PFSK-1 (cell line): ENCODE measurements at regions not wholly inside any gene's neighbourhood (a gene's known extent, or its start where the extent isn't known, plus 50 kb on each side); places are given as distances from the start of the nearest gene placed in this dataset.

Experiments
- FOXP2 ChIP-seq: optimal IDR thresholded peaks from 2 replicates; pipeline ENCODE3; 2011; ENCODE audit warnings: borderline replicate concordance, control low read depth, inconsistent platforms; ENCODE audit not compliant: insufficient read depth; ENCODE audit errors: extremely low read length, extremely low read depth
- POLR2AphosphoS5 ChIP-seq: IDR thresholded peaks from 2 replicates; pipeline ENCODE4 v1.6.1; 2012; ENCODE audit warnings: low read depth, mild to moderate bottlenecking, control low read depth, low read length, moderate library complexity
- REST ChIP-seq, 2 experiments: IDR thresholded peaks; 2 replicates each; pipeline versions ENCODE4 v1.6.1 to v1.8.0; 2011 to 2012; ENCODE audit warnings: low read depth in 2 of 2, low read length in 2 of 2, control low read depth in 1 of 2, inconsistent platforms in 1 of 2, mild to moderate bottlenecking in 1 of 2, moderate library complexity in 1 of 2; ENCODE audit not compliant: insufficient read depth in 1 of 2
- SIN3A ChIP-seq: IDR thresholded peaks from 2 replicates; pipeline ENCODE4 v1.6.1; 2012; ENCODE audit warnings: mild to moderate bottlenecking, low read length, moderate library complexity, borderline replicate concordance; ENCODE audit not compliant: insufficient read depth
- TAF1 ChIP-seq: IDR thresholded peaks from 2 replicates; pipeline ENCODE4 v1.6.1; 2012; ENCODE audit warnings: low read length, control low read depth, borderline replicate concordance; ENCODE audit not compliant: insufficient read depth

- TF ChIP-seq POLR2AphosphoS5 (no peak), SIN3A (no peak), FOXP2 (no peak), TAF1 (no peak), REST (IDR thresholded peaks at IDR 0.05; ENCODE audit: insufficient read depth in 1 of 2, low read depth in 2 of 2, low read length in 2 of 2) (no peak)
These were observed 1317.4 kb upstream of the CDH2 start for GRCh38 chr18:29494371-29494770.

GRCh38 chr18:29491907-29492306 is 1315.0 kb upstream of the CDH2 start:
- TF ChIP-seq REST (IDR thresholded peaks at IDR 0.05; ENCODE audit: insufficient read depth in 1 of 2, low read depth in 2 of 2, low read length in 2 of 2) (no peak), POLR2AphosphoS5 (no peak)

- TF ChIP-seq POLR2AphosphoS5 (no peak), SIN3A (no peak), FOXP2 (no peak), TAF1 (no peak), REST (IDR thresholded peaks at IDR 0.05; ENCODE audit: insufficient read depth in 1 of 2, low read depth in 2 of 2, low read length in 2 of 2) (no peak)
These were observed 1311.7 kb upstream of the CDH2 start for GRCh38 chr18:29488617-29489016.

DNA sequence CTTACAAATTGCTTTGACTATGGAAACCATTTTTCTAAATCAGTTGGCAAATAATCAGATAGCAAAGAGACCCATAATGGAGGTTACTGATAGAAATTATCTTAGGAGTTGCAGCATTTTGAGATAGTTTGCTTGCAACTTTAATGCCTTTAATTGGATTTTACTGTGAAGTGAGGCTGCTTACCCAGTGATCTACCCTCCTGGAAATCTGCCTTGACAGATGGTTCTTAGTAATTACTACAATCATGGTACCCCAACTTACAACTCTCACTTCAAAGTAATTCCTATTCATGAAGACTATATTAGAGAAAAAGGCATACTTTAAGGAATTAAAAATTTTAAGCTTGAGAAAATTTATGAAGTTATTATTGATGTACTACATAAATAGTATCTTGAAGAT is 1288.6 kb upstream of the CDH2 start:
- TF ChIP-seq FOXP2 = no peak
- no peak for TF ChIP-seq REST (IDR thresholded peaks at IDR 0.05; ENCODE audit: insufficient read depth in 1 of 2, low read depth in 2 of 2, low read length in 2 of 2)
- TF ChIP-seq TAF1 = no peak
- no peak for TF ChIP-seq POLR2AphosphoS5
- TF ChIP-seq SIN3A = no peak

DNA sequence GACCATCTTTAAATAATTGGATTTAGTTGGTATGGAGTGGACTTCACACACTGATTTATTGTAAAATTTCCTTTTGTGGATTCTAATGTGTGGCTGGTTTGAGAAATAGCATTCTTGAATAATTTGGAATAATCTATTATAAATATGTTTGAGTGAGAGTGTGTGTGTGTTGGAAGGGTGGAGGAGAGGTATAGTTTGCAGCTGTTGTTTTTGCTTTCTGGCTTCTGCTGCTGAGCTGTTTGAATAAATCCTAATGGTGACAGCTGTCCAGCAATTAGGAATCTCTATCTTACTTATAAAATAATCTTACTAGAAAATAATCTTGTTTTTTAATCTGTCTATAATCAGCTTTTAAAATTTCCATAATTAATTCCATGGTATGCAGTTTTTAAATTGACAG is 1283.0 kb upstream of the CDH2 start:
- no peak for TF ChIP-seq FOXP2
- TF ChIP-seq SIN3A = no peak
- no peak for TF ChIP-seq TAF1
- TF ChIP-seq REST (IDR thresholded peaks at IDR 0.05; ENCODE audit: insufficient read depth in 1 of 2, low read depth in 2 of 2, low read length in 2 of 2) = no peak
- TF ChIP-seq POLR2AphosphoS5 = no peak
